ENCODE measurements at regions not wholly inside any gene's neighbourhood (a gene's known extent, or its start where the extent isn't known, plus 50 kb on each side); places are given as distances from the start of the nearest gene placed in this dataset.
"Not testable (repeated sequence)": the region's sequence is repeated elsewhere in the genome, so short reads cannot be mapped to it uniquely, and the experiment has no call there.

- DNase-seq: no peak
These were observed 613.4 kb upstream of the ADAMTS5 start for GRCh38 chr21:27580276-27580675.

- DNase-seq: no peak
These were observed 611.9 kb upstream of the ADAMTS5 start for GRCh38 chr21:27578741-27579265.

- no peak for DNase-seq
These were observed 605.8 kb upstream of the ADAMTS5 start for GRCh38 chr21:27572696-27573095.

- no peak for DNase-seq
These were observed 604.8 kb upstream of the ADAMTS5 start for GRCh38 chr21:27571706-27572105.

GRCh38 chr21:27570306-27570868, 603.5 kb upstream of the ADAMTS5 start:
- no peak for DNase-seq

- DNase-seq: no peak
These were observed 602.9 kb upstream of the ADAMTS5 start for GRCh38 chr21:27569831-27570230.

- DNase-seq: no peak
These were observed 602.2 kb upstream of the ADAMTS5 start for GRCh38 chr21:27569091-27569490.

- no peak for DNase-seq
These were observed 600.5 kb upstream of the ADAMTS5 start for GRCh38 chr21:27567381-27567780.

- no peak for DNase-seq
These were observed 599.6 kb upstream of the ADAMTS5 start for GRCh38 chr21:27566521-27566920.

GRCh38 chr21:27565364-27565763, 598.5 kb upstream of the ADAMTS5 start:
- DNase-seq: no peak

- no peak for DNase-seq
These were observed 597.9 kb upstream of the ADAMTS5 start for GRCh38 chr21:27564684-27565301.

GRCh38 chr21:27562303-27562702, 595.4 kb upstream of the ADAMTS5 start:
- no peak for DNase-seq

GRCh38 chr21:27561116-27561515, 594.2 kb upstream of the ADAMTS5 start:
- no peak for DNase-seq

- no peak for DNase-seq
These were observed 590.5 kb upstream of the ADAMTS5 start for GRCh38 chr21:27557356-27557755.

- no peak for DNase-seq
These were observed 589.1 kb upstream of the ADAMTS5 start for GRCh38 chr21:27555996-27556395.

- no peak for DNase-seq
These were observed 583.4 kb upstream of the ADAMTS5 start for GRCh38 chr21:27550287-27550686.

- DNase-seq: no peak
These were observed 581.6 kb upstream of the ADAMTS5 start for GRCh38 chr21:27548486-27548885.

GRCh38 chr21:27545754-27546349, 579.0 kb upstream of the ADAMTS5 start:
- DNase-seq: no peak

- not testable (repeated sequence) for DNase-seq
These were observed 575.2 kb upstream of the ADAMTS5 start for GRCh38 chr21:27542126-27542525.

- DNase-seq: no peak
These were observed 569.4 kb upstream of the ADAMTS5 start for GRCh38 chr21:27536319-27536718.

- no peak for DNase-seq
These were observed 568.3 kb upstream of the ADAMTS5 start for GRCh38 chr21:27535188-27535587.

GRCh38 chr21:27534206-27534605, 567.3 kb upstream of the ADAMTS5 start:
- DNase-seq: no peak

- DNase-seq: no peak
These were observed 565.2 kb upstream of the ADAMTS5 start for GRCh38 chr21:27532076-27532475.

GRCh38 chr21:27528697-27529096, 561.8 kb upstream of the ADAMTS5 start:
- no peak for DNase-seq

GRCh38 chr21:27526451-27526850, 559.6 kb upstream of the ADAMTS5 start:
- no peak for DNase-seq
